Chondrocyte (in vitro differentiated cells): ENCODE measurements at regions not wholly inside any gene's neighbourhood (a gene's known extent, or its start where the extent isn't known, plus 50 kb on each side); places are given as distances from the start of the nearest gene placed in this dataset.

Source experiments
- DNase-seq: peaks from one replicate; pipeline ENCODE4 v3.0.0; 2021; ENCODE audit warnings: mixed read lengths, low spot score
- H3K27ac Mint-ChIP-seq: one replicate; pipeline ENCODE4 v1.8.0; 2021; ENCODE audit warnings: mild to moderate bottlenecking, moderate library complexity, mixed read lengths; ENCODE audit not compliant: unreplicated experiment
- H3K27me3 Mint-ChIP-seq: 2 replicates; pipeline ENCODE4 v1.8.0; 2021; ENCODE audit warnings: low read depth, mixed read lengths
- H3K36me3 Mint-ChIP-seq: 2 replicates; pipeline ENCODE4 v1.8.0; 2021; ENCODE audit warnings: low read depth, mixed read lengths
- H3K4me1 Mint-ChIP-seq: 2 replicates; pipeline ENCODE4 v1.8.0; 2021; ENCODE audit warnings: low read depth, mild to moderate bottlenecking, mixed read lengths
- H3K4me3 Mint-ChIP-seq: one replicate; pipeline ENCODE4 v1.8.0; 2021; ENCODE audit warnings: mild to moderate bottlenecking, moderate library complexity, mixed read lengths; ENCODE audit not compliant: unreplicated experiment
- H3K9me3 Mint-ChIP-seq: 2 replicates; pipeline ENCODE4 v1.8.0; 2021; ENCODE audit warnings: low read depth, mixed read lengths
- CTCF ChIP-seq: fragments of 200-600 bp; sonication (generic); IDR thresholded peaks from 2 replicates; pipeline ENCODE4 v1.5.0; 2021; ENCODE audit warnings: antibody characterized with exemption, mild to moderate bottlenecking, moderate library complexity

DNA sequence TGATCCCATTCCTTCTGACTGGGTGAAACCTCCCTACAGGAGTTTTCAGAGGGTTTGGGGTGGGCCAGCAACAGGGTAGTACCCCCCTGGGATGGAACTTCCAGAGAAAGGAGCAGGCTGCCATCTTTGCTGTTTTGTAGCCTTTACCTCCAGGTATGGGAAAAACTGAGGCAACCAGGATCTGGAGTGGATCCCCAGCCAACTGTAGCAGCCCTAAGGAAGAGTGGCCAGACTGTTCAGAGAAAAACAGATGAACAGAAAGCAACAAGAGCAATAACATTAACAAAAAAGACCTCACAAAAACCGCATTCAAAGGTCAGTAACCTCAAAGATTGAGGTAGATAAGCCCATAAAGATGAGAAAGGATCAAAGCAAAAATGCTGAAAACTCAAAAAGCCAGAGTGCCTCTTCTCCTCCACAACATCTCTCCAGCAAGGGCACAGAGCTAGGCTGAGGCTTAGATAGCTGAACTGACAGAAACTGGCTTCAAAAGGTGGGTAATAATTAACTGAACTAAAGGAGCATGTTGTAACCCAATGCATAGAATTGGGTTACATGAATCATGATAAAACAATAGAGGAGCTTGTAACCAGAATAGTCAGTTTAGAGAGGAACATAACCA lies 1288.6 kb upstream of the CNTN5 start:
- H3K27ac Mint-ChIP-seq, result no peak overlapping the region
- TF ChIP-seq CTCF, result no peak
- peaks cover 11% of the 10 kb centered on the region for H3K9me3 Mint-ChIP-seq
- DNase-seq, result no peak
- no peak overlapping the region for H3K4me3 Mint-ChIP-seq
- no peaks in the 10 kb centered on the region for H3K27me3 Mint-ChIP-seq
- peaks cover 1% of the 10 kb centered on the region for H3K36me3 Mint-ChIP-seq
- peaks cover 13% of the 10 kb centered on the region for H3K4me1 Mint-ChIP-seq

DNA sequence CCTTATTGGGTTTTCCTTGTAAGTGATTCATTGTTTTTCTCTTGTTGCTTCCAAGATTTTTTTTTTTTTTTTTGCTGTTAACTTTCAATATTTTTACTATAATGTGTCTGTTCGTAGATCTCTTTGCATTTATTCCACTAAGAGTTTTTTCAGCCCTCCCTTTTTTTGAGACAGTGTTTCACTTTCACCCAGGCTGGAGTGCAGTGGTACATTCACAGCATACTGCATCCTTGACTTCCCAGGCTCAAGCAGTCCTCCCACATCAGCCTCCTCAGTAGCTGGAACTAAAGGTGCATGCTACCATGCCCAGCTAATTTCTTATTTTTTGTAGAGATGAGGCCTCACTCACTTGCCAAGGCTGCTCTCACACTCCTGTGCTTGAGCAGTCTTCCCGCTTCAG lies 1282.0 kb upstream of the CNTN5 start:
- Mint-ChIP-seq H3K36me3 (peaks cover 3% of the 10 kb centered on the region), H3K27ac (peak overlapping the region; percentile 70), H3K4me3 (no peak overlapping the region), H3K27me3 (no peaks in the 10 kb centered on the region), H3K4me1 (peaks cover 40% of the 10 kb centered on the region), H3K9me3 (peaks cover 13% of the 10 kb centered on the region)
- TF ChIP-seq CTCF, result no peak
- no peak for DNase-seq

DNA sequence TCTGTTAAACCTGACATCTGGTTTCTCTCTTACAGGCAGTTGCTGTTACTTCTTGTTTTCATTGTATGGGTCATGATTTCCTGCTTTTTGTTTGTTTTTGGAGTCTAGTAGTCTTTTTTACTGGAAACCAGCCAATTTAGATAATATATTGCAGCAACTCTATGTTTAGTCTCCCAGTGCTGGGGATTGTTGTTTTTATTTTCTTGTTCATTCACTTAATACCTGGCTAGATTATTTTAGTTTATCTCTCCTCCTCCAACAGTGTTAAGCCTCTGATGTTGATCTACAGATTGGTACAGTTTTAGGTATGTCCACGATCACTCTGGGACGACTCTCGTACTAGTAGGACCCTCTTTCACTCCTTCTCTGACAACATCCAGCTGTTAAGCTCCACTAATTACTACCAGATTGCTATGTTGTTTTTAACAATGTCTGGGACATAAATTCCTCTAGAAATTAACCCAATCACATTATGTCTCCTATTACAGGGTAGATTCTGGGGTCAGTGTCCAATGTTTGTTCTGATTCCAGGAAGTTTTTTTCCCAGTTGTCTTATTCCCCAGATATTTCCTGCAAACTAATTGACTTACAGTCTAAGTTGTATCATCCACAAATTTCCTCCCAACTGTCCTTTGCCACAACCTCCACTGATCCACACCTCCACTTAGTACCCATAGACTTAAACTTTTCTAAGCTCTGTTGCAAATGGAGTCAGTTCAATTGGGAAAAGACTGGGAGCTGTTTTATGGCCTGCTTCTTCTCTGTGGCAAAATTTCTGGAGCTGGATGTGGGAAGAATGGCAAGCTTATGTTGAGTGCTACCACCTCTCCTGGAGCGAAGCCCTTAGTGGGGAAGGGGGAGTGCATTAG lies 1280.6 kb upstream of the CNTN5 start:
- H3K36me3 Mint-ChIP-seq, result peaks cover 3% of the 10 kb centered on the region
- H3K27ac Mint-ChIP-seq, result peak overlapping the region; percentile 28
- no peaks in the 10 kb centered on the region for H3K27me3 Mint-ChIP-seq
- H3K9me3 Mint-ChIP-seq, result peaks cover 18% of the 10 kb centered on the region
- DNase-seq, result no peak
- no peak for TF ChIP-seq CTCF
- H3K4me3 Mint-ChIP-seq, result no peak overlapping the region
- peaks cover 40% of the 10 kb centered on the region for H3K4me1 Mint-ChIP-seq

DNA sequence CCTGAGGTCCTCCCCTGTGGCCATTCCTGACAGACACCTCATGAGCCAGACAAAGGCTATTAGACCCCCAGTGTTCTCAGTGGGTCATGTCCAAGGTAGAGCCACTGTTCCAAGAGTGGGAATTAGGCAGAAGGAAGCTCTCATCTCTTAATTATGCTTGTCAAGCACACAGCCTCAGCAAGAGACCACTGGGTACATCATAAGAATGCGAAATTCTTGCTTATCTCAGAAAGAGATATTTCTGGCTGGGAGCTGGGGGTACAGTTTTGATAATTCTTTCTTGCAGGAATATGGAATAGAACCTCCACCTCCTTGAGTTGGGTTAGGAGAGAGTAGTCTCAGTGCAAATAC lies 1280.0 kb upstream of the CNTN5 start:
- Mint-ChIP-seq H3K27ac (no peak overlapping the region), H3K27me3 (no peaks in the 10 kb centered on the region), H3K9me3 (peaks cover 18% of the 10 kb centered on the region), H3K4me1 (peaks cover 40% of the 10 kb centered on the region), H3K4me3 (no peak overlapping the region), H3K36me3 (peaks cover 3% of the 10 kb centered on the region)
- no peak for TF ChIP-seq CTCF
- DNase-seq, result no peak

DNA sequence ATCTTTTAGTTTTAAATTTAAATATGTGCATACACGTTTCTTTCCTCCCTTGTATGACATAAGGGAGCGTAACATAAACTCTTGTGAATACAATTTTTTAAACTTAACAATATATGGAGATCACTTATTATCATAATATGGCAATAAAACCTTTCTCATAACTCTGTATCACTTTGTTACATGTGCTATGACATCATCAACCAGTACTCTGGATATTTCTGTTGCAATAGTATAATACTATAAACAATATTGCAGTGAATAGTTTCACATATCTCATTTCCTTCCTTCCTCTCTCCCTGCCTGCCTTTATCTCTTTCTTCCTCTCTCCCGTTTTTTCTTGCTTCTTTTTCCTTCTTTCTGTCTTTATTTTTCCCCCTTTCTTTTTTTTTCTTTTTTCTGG lies 1278.0 kb upstream of the CNTN5 start:
- Mint-ChIP-seq H3K9me3 (peaks cover 12% of the 10 kb centered on the region), H3K27me3 (no peaks in the 10 kb centered on the region), H3K27ac (peak overlapping the region; percentile 89), H3K4me1 (peaks cover 40% of the 10 kb centered on the region), H3K36me3 (peaks cover 2% of the 10 kb centered on the region), H3K4me3 (no peak overlapping the region)
- no peak for DNase-seq
- TF ChIP-seq CTCF, result no peak
